ENCODE measurements at regions not wholly inside any gene's neighbourhood (a gene's known extent, or its start where the extent isn't known, plus 50 kb on each side); places are given as distances from the start of the nearest gene placed in this dataset.

DNA sequence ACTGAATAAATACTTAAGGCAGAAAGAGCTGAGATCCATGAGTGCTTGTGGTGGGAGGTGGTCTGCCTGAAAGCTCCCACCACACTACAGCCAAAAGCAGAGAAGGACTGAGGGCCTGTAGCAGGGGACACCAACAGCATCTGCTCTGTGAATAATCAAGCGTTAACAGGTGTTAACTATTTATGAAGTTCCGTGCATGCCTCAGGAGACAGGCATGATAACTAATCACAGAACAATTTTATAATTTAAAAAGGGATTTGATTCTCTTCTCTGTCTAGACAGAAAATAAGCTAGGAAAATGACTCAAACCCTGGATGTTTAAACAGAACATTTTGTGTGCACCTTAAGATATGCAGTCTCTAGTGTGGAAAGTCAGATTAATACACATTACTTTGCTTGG lies 61.5 kb upstream of the GHITM start:
- H3K27me3 Mint-ChIP-seq (ENCODE audit: unreplicated experiment): peaks cover 2% of the 10 kb centered on the region
- no peak overlapping the region for H3K4me3 Mint-ChIP-seq (ENCODE audit: unreplicated experiment)
- DNase-seq (ENCODE audit: extremely low spot score, unreplicated experiment): no peak
- H3K4me1 Mint-ChIP-seq (ENCODE audit: unreplicated experiment): peaks cover 4% of the 10 kb centered on the region
- no peaks in the 10 kb centered on the region for H3K9me3 Mint-ChIP-seq (ENCODE audit: unreplicated experiment)
- no peak overlapping the region for H3K27ac Mint-ChIP-seq (ENCODE audit: unreplicated experiment)
- no peak for TF ChIP-seq CTCF (IDR thresholded peaks at IDR 0.05)
- H3K36me3 Mint-ChIP-seq (ENCODE audit: unreplicated experiment): no peaks in the 10 kb centered on the region

DNA sequence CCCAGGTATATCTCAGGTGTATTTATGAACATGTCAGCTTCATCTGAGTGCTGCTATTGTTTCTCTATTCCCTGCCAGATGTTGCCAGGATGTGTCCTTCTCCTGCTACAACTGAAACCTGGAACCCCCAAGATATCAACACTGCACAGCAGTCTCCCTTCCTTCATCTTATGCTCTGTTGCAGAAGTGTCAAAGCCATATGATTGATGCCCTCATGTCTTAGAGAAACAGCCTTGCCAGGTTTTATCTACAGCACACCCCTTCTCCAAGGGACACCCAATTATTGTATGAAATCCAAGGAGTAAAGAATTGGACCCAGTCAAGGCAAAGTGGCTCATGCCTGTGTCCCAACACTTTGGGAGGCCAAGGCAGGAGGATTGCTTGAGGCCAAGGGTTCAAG lies 60.5 kb upstream of the GHITM start:
- no peak for TF ChIP-seq CTCF (IDR thresholded peaks at IDR 0.05)
- Mint-ChIP-seq H3K4me1 (ENCODE audit: unreplicated experiment) (peaks cover 4% of the 10 kb centered on the region), H3K36me3 (ENCODE audit: unreplicated experiment) (no peaks in the 10 kb centered on the region), H3K9me3 (ENCODE audit: unreplicated experiment) (no peaks in the 10 kb centered on the region), H3K27me3 (ENCODE audit: unreplicated experiment) (peaks cover 2% of the 10 kb centered on the region), H3K4me3 (ENCODE audit: unreplicated experiment) (no peak overlapping the region), H3K27ac (ENCODE audit: unreplicated experiment) (no peak overlapping the region)
- DNase-seq (ENCODE audit: extremely low spot score, unreplicated experiment): no peak

DNA sequence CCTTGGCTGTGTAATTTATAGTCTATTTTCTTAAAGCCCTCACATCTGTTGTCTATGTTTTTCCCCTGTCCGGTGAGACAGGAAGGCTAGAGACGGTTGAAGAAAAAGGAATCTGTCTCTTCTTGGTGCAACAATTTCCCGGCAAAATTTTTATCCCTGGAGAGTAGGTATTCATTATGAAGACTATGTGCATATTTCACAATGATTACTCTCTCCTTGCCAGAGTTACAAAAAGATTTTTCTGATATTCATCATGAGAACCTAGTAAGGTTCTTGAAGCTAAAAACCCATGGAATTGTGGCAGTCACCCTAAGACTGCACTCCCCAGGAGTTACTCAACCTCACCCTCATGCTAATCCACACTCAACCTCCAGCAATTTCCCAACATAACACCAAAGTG lies 55.0 kb upstream of the GHITM start:
- H3K27me3 Mint-ChIP-seq (ENCODE audit: unreplicated experiment): peaks cover 6% of the 10 kb centered on the region
- H3K4me1 Mint-ChIP-seq (ENCODE audit: unreplicated experiment): no peaks in the 10 kb centered on the region
- H3K9me3 Mint-ChIP-seq (ENCODE audit: unreplicated experiment): no peaks in the 10 kb centered on the region
- no peak overlapping the region for H3K27ac Mint-ChIP-seq (ENCODE audit: unreplicated experiment)
- TF ChIP-seq CTCF (IDR thresholded peaks at IDR 0.05): no peak
- no peaks in the 10 kb centered on the region for H3K36me3 Mint-ChIP-seq (ENCODE audit: unreplicated experiment)
- no peak for DNase-seq (ENCODE audit: extremely low spot score, unreplicated experiment)
- no peak overlapping the region for H3K4me3 Mint-ChIP-seq (ENCODE audit: unreplicated experiment)

DNA sequence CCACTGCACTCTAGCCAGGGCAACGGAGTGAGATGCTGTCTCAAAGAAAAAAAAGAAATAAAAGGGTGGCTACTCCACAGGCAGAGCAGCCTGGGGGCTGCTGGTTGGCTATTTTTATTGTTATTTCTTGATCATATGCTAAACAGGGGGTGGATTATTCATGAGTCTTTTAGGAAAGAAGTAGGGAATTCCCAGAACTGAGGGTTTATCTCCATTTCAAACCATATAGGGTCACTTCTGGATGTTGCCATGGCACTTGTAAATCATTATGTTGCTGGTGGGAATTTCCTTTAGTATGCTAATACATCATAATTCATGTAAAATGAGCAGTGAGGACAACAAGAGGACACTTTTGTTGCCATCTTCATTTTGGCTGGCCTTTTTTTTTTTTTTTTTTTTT lies 52.1 kb upstream of the GHITM start:
- H3K36me3 Mint-ChIP-seq (ENCODE audit: unreplicated experiment): no peaks in the 10 kb centered on the region
- H3K9me3 Mint-ChIP-seq (ENCODE audit: unreplicated experiment): no peaks in the 10 kb centered on the region
- no peak overlapping the region for H3K4me3 Mint-ChIP-seq (ENCODE audit: unreplicated experiment)
- H3K4me1 Mint-ChIP-seq (ENCODE audit: unreplicated experiment): no peaks in the 10 kb centered on the region
- TF ChIP-seq CTCF (IDR thresholded peaks at IDR 0.05): no peak
- H3K27me3 Mint-ChIP-seq (ENCODE audit: unreplicated experiment): peaks cover 10% of the 10 kb centered on the region
- no peak overlapping the region for H3K27ac Mint-ChIP-seq (ENCODE audit: unreplicated experiment)
- no peak for DNase-seq (ENCODE audit: extremely low spot score, unreplicated experiment)

- no peaks in the 10 kb centered on the region for H3K9me3 Mint-ChIP-seq (ENCODE audit: unreplicated experiment)
- no peak overlapping the region for H3K4me3 Mint-ChIP-seq (ENCODE audit: unreplicated experiment)
- H3K4me1 Mint-ChIP-seq (ENCODE audit: unreplicated experiment): no peaks in the 10 kb centered on the region
- no peak for TF ChIP-seq CTCF (IDR thresholded peaks at IDR 0.05)
- H3K27ac Mint-ChIP-seq (ENCODE audit: unreplicated experiment): no peak overlapping the region
- no peaks in the 10 kb centered on the region for H3K36me3 Mint-ChIP-seq (ENCODE audit: unreplicated experiment)
- no peak for DNase-seq (ENCODE audit: extremely low spot score, unreplicated experiment)
- peaks cover 19% of the 10 kb centered on the region for H3K27me3 Mint-ChIP-seq (ENCODE audit: unreplicated experiment)
Measured at GRCh38 chr10:84088626-84089025, 50.7 kb upstream of the GHITM start.

Measured in osteocyte (in vitro differentiated cells).